Mucosa of descending colon (tissue), 3 donors: ENCODE measurements at regions not wholly inside any gene's neighbourhood (a gene's known extent, or its start where the extent isn't known, plus 50 kb on each side); places are given as distances from the start of the nearest gene placed in this dataset.

ENCODE experiments used
- ATAC-seq: fragments of 200-7000 bp; cut with Tn5 transposase; one replicate; pipeline ENCODE4 v1.9.1; 2020; ENCODE audit warnings: mild to moderate bottlenecking, moderate library complexity
- DNase-seq, 3 donors: peaks; one replicate each; pipeline ENCODE4 v3.0.0-alpha.2; 2020
- H3K36me3 ChIP-seq: fragments of 200-600 bp; one replicate; pipeline ENCODE4 v1.8.0; 2021; ENCODE audit warnings: low read depth, mild to moderate bottlenecking
- H3K4me1 ChIP-seq: fragments of 200-600 bp; one replicate; pipeline ENCODE4 v1.8.0; 2021; ENCODE audit warnings: low read depth, mild to moderate bottlenecking
- H3K4me3 ChIP-seq: fragments of 200-600 bp; one replicate; pipeline ENCODE4 v1.8.0; 2021; ENCODE audit warnings: mild to moderate bottlenecking
- H3K9me3 ChIP-seq: fragments of 200-600 bp; one replicate; pipeline ENCODE4 v1.8.0; 2021; ENCODE audit warnings: mild to moderate bottlenecking
- intact Hi-C, 2 donors: fragments of 100-400 bp; cut with DNase I in 1 of 2; cut with micrococcal nuclease in 1 of 2; formaldehyde crosslinking; loops; one replicate each; pipeline versions ENCODE4 v1.11.0 to v1.11.1; 2022; cut with DNase I, micrococcal nuclease
- TF ChIP-seq, protein P1 (sequence below): fragments of 200-600 bp; IDR thresholded peaks from one replicate; pipeline ENCODE4 v1.8.0; 2022; ENCODE audit warnings: antibody characterized with exemption, mild to moderate bottlenecking
- donor health status: DM: no; HTN: no; CAD: no; lungs with moderate emphysema.
- donor health status: DM: no; HTN: no; CAD: no.
- donor health status: DM: no; HTN: yes; CAD: no.

DNA sequence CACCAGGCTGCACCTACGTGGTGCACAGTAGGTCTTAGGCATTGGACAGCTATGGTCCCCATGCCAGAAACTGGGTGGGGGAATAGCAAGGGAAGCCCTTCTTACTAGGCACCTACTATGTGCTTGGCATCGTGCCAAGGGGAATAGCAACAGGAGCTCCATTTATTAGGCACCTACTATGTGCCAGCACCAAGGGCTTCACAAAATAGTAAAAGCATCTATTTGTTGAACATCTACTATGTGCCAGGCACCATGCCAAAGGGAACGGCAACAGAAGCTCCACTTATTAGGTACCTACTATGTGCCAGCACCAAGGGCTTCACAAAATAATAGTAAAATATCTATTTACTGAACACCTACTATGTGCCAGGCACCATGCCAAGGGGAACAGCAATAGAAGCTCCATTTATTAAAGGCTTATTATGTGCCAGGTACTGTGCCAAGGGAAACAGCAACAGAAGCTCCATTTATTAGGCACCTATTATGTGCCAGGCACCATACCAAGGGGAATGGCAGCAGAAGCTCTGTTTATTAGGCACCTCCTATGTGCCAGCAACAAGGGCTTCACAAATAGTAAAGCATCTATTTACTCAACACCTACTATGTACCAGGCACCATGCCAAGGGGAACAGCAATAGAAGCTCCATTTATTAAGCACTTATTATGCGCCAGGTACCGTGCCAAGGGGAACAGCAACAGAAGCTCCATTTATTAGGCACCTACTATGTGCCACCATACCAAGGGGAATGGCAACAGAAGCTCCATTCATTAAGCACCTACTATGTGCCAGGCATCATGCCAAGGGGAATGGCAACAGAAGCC lies 108.5 kb downstream of the PTPRS start:
- H3K36me3 ChIP-seq = no peaks in the 10 kb centered on the region
- intact Hi-C loops = no loop called here
- TF ChIP-seq, protein P1, sequence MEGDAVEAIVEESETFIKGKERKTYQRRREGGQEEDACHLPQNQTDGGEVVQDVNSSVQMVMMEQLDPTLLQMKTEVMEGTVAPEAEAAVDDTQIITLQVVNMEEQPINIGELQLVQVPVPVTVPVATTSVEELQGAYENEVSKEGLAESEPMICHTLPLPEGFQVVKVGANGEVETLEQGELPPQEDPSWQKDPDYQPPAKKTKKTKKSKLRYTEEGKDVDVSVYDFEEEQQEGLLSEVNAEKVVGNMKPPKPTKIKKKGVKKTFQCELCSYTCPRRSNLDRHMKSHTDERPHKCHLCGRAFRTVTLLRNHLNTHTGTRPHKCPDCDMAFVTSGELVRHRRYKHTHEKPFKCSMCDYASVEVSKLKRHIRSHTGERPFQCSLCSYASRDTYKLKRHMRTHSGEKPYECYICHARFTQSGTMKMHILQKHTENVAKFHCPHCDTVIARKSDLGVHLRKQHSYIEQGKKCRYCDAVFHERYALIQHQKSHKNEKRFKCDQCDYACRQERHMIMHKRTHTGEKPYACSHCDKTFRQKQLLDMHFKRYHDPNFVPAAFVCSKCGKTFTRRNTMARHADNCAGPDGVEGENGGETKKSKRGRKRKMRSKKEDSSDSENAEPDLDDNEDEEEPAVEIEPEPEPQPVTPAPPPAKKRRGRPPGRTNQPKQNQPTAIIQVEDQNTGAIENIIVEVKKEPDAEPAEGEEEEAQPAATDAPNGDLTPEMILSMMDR = no peak
- DNase-seq (no peak), ATAC-seq (no peak)
- H3K4me1 ChIP-seq = no peaks in the 10 kb centered on the region
- H3K4me3 ChIP-seq = no peak overlapping the region
- no peaks in the 10 kb centered on the region for H3K9me3 ChIP-seq

DNA sequence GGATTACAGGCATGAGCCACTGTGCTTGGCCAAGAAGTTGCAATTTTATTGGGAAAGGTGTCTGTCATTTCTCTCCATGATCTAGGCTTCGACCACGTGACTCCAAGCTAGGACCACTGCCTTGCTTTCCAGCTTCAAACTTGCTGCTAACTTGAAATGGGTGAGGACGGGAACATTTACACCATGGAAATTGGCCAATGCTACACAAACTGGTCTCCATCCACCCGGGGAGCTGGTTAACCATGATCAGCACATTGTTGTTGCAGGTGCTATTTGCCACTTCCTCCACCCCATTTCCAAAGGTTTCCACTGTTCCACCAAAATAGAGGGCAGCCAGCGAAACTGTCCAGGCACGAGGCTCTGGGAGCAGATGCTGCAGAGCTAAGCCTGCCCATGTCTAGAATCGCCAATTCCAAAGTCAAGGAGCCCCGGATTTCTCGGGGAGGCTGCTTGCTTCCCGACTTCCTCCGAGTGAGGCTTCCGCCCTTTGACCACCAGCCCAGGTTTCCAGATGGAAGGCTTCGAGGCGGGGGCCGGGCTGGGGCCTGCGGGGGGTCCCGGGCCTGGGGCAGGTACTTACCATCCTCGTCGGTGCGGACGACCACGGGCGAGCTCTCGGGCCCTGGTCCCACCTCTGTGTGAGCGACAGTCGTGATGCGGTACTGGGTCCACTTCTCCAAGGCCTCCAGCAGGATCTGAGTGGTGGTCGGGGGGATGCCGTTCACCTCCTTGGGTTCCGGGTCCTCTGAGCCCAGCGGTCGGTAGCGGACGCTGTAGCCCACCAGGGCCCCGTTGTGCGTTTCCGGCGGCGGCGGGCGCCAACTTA lies 109.7 kb downstream of the PTPRS start:
- Histone ChIP-seq H3K36me3 (no peaks in the 10 kb centered on the region), H3K4me1 (no peaks in the 10 kb centered on the region), H3K4me3 (no peak overlapping the region), H3K9me3 (no peaks in the 10 kb centered on the region)
- DNase-seq = no peak
- TF ChIP-seq, protein P1 = no peak
- no peak for ATAC-seq
- intact Hi-C loops = no loop called here

DNA sequence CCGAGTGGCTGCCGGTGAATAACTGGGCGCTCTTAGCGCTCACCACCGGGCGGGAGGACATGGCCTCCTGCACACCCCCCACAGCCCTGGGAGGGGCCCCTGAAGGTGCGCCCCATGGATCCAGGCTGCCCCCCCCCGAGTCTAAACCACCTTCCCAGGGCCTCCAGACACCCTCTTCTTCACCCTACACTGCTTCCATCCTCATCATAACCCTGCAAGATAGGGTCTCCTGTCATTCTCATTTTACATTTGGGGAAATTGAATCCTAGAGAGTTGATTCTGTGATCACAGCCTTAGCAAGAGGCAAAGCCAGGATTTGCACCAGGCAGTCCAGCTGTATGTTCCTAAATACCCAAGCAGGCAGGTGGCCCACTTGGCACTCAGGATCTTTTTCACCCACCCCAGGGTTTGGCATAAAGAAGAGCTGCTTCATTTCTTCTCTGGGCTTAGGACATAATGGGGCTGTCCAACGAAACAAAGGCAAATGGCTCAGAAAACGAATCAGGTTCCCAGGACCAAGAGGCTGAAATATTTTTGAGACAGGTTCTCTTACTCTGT lies 110.8 kb downstream of the PTPRS start:
- TF ChIP-seq, protein P1 = no peak

DNA sequence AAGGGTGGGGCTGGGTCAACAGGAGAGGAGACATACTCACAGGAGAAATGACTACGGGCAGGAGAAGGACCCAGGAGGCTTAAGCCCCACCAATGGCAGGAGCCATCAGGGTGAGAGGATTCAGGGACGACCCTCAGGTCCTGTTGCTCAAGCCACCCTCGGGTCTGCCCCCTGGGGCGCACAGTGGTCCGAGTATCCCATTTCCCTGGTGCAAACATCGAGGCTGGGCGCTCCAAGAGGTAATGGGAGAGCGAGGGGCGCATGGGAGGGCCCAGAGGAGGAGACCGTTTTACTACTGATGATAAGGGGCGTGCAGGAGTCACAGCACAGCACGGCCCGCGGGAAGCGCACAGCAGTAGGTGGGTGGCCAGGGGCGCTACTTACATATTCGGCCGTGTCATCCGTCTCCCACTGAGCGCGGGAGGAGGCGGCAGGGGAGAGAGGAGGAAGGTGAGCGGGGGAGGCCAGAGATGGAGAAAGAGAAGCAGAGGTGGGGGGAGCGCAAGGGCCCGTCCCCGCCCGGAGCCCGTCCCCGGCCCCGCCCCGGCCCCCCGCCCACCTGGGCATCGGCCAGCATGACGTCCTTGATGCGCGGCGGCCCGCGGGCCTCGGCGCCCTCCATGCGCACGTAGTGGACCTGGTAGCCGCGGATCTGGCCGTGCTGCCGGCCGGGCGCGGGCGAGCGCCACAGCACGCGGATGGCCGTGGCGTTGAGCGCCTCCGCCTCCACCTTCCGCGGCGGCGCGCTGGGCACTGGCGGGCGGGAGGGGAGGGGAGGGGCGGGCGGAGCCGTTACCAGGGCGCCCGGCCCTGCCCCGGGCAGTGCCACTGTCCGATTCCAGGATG lies 111.5 kb downstream of the PTPRS start:
- DNase-seq (peak in 1 of 3 donors; percentile 29), ATAC-seq (peak; percentile 56)
- TF ChIP-seq, protein P1 = no peak
- Histone ChIP-seq H3K4me1 (no peaks in the 10 kb centered on the region), H3K9me3 (no peaks in the 10 kb centered on the region), H3K36me3 (no peaks in the 10 kb centered on the region), H3K4me3 (no peak overlapping the region)
- intact Hi-C loops = no loop called here

More for the DNA sequence above, 110.8 kb downstream of the PTPRS start:
- ATAC-seq = no peak
- Histone ChIP-seq H3K4me1 (no peaks in the 10 kb centered on the region), H3K36me3 (no peaks in the 10 kb centered on the region), H3K9me3 (no peaks in the 10 kb centered on the region), H3K4me3 (no peak overlapping the region)
- intact Hi-C loops = no loop called here
- DNase-seq = no peak

DNA sequence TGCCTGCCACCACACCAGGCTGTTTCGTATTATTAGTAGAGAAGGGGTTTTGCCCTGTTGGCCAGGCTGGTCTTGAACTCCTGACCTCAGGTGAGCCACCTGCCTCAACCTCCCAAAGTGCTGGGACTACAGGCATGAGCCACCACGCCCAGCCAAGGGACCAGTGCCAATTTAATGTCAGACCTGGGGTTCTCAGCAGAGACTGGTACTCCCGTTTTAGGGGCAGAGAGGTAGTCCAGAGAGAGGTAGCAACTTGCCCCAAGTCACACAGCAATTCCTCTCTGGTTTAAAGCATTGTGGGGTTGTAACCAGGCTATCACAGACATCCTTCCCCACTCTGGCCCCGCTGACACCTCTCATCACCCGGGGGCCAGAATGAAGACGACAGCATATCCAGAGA lies 112.1 kb downstream of the PTPRS start:
- no peaks in the 10 kb centered on the region for H3K9me3 ChIP-seq
- DNase-seq = no peak
- H3K4me1 ChIP-seq = no peaks in the 10 kb centered on the region
- intact Hi-C loops = no loop called here
- H3K4me3 ChIP-seq = no peak overlapping the region
- no peak for ATAC-seq
- H3K36me3 ChIP-seq = no peaks in the 10 kb centered on the region
- TF ChIP-seq, protein P1 = no peak
